ENCODE measurements at regions not wholly inside any gene's neighbourhood (a gene's known extent, or its start where the extent isn't known, plus 50 kb on each side); places are given as distances from the start of the nearest gene placed in this dataset.
"Not testable (repeated sequence)": the region's sequence is repeated elsewhere in the genome, so short reads cannot be mapped to it uniquely, and the experiment has no call there.

GRCh38 chr1:79283451-79283850 is 276.9 kb upstream of the ADGRL4 start:
- DNase-seq (ENCODE audit: low read depth in 2 of 3, low spot score in 2 of 3), result no peak

- no peak for DNase-seq (ENCODE audit: low read depth in 2 of 3, low spot score in 2 of 3)
Measured at GRCh38 chr1:79281442-79281841, 274.9 kb upstream of the ADGRL4 start.

GRCh38 chr1:79271759-79272158 is 265.2 kb upstream of the ADGRL4 start:
- no peak for DNase-seq (ENCODE audit: low read depth in 2 of 3, low spot score in 2 of 3)

- DNase-seq (ENCODE audit: low read depth in 2 of 3, low spot score in 2 of 3), result no peak
Measured at GRCh38 chr1:79264975-79265818, 258.7 kb upstream of the ADGRL4 start.

GRCh38 chr1:79264285-79264684 is 257.8 kb upstream of the ADGRL4 start:
- DNase-seq (ENCODE audit: low read depth in 2 of 3, low spot score in 2 of 3), result no peak

- DNase-seq (ENCODE audit: low read depth in 2 of 3, low spot score in 2 of 3), result no peak
Measured at GRCh38 chr1:79262745-79263258, 256.3 kb upstream of the ADGRL4 start.

- no peak for DNase-seq (ENCODE audit: low read depth in 2 of 3, low spot score in 2 of 3)
Measured at GRCh38 chr1:79259390-79260336, 253.1 kb upstream of the ADGRL4 start.

- no peak for DNase-seq (ENCODE audit: low read depth in 2 of 3, low spot score in 2 of 3)
Measured at GRCh38 chr1:79255421-79255820, 248.9 kb upstream of the ADGRL4 start.

- no peak for DNase-seq (ENCODE audit: low read depth in 2 of 3, low spot score in 2 of 3)
Measured at GRCh38 chr1:79252598-79252997, 246.1 kb upstream of the ADGRL4 start.

- DNase-seq (ENCODE audit: low read depth in 2 of 3, low spot score in 2 of 3), result no peak
Measured at GRCh38 chr1:79239840-79240239, 233.3 kb upstream of the ADGRL4 start.

- DNase-seq (ENCODE audit: low read depth in 2 of 3, low spot score in 2 of 3), result no peak
Measured at GRCh38 chr1:79235301-79236002, 228.9 kb upstream of the ADGRL4 start.

GRCh38 chr1:79232818-79233217 is 226.3 kb upstream of the ADGRL4 start:
- DNase-seq (ENCODE audit: low read depth in 2 of 3, low spot score in 2 of 3), result no peak

- DNase-seq (ENCODE audit: low read depth in 2 of 3, low spot score in 2 of 3), result not testable (repeated sequence)
Measured at GRCh38 chr1:79230751-79231150, 224.2 kb upstream of the ADGRL4 start.

GRCh38 chr1:79226963-79227362 is 220.4 kb upstream of the ADGRL4 start:
- DNase-seq (ENCODE audit: low read depth in 2 of 3, low spot score in 2 of 3), result no peak

- DNase-seq (ENCODE audit: low read depth in 2 of 3, low spot score in 2 of 3), result no peak
Measured at GRCh38 chr1:79224537-79224936, 218.0 kb upstream of the ADGRL4 start.

GRCh38 chr1:79220509-79220908 is 214.0 kb upstream of the ADGRL4 start:
- DNase-seq (ENCODE audit: low read depth in 2 of 3, low spot score in 2 of 3), result no peak

- DNase-seq (ENCODE audit: low read depth in 2 of 3, low spot score in 2 of 3), result no peak
Measured at GRCh38 chr1:79215311-79215710, 208.8 kb upstream of the ADGRL4 start.

GRCh38 chr1:79207786-79208185 is 201.3 kb upstream of the ADGRL4 start:
- no peak for DNase-seq (ENCODE audit: low read depth in 2 of 3, low spot score in 2 of 3)

GRCh38 chr1:79207331-79207730 is 200.8 kb upstream of the ADGRL4 start:
- no peak for DNase-seq (ENCODE audit: low read depth in 2 of 3, low spot score in 2 of 3)

- no peak for DNase-seq (ENCODE audit: low read depth in 2 of 3, low spot score in 2 of 3)
Measured at GRCh38 chr1:79204779-79205479, 198.4 kb upstream of the ADGRL4 start.
